ENCODE measurements at regions not wholly inside any gene's neighbourhood (a gene's known extent, or its start where the extent isn't known, plus 50 kb on each side); places are given as distances from the start of the nearest gene placed in this dataset.
"Not testable (repeated sequence)": the region's sequence is repeated elsewhere in the genome, so short reads cannot be mapped to it uniquely, and the experiment has no call there.

GRCh38 chr1:230569201-230569600, 73.1 kb upstream of the COG2 start:
- intact Hi-C loops (cut with DNase I) = no loop called here
- Histone ChIP-seq H3K9me3 (no peaks in the 10 kb centered on the region), H3K36me3 (no peaks in the 10 kb centered on the region), H3K4me3 (no peak overlapping the region), H3K27ac (no peak overlapping the region), H3K4me1 (no peaks in the 10 kb centered on the region), H3K27me3 (no peaks in the 10 kb centered on the region)
- DNase-seq = no peak
- no peak for ATAC-seq
- TF ChIP-seq POLR2A (IDR thresholded peaks at IDR 0.05) (no peak), CTCF (IDR thresholded peaks at IDR 0.05) (no peak)
- 78% methylated on average over 9 of the region's 9 CpGs for WGBS (ENCODE audit: insufficient coverage, low coverage, low lambda C conversion rate, missing lambda C conversion rate)

GRCh38 chr1:230568676-230569075, 73.6 kb upstream of the COG2 start:
- WGBS (ENCODE audit: insufficient coverage, low coverage, low lambda C conversion rate, missing lambda C conversion rate) = 59% methylated on average over 3 of the region's 4 CpGs
- TF ChIP-seq CTCF (IDR thresholded peaks at IDR 0.05) = no peak
- TF ChIP-seq POLR2A (IDR thresholded peaks at IDR 0.05) = no peak
- Histone ChIP-seq H3K36me3 (no peaks in the 10 kb centered on the region), H3K9me3 (no peaks in the 10 kb centered on the region), H3K27me3 (no peaks in the 10 kb centered on the region), H3K27ac (no peak overlapping the region), H3K4me1 (no peaks in the 10 kb centered on the region), H3K4me3 (no peak overlapping the region)
- DNase-seq (no peak), ATAC-seq (no peak)
- intact Hi-C loops (cut with DNase I) = no loop called here

GRCh38 chr1:230568008-230568407, 74.3 kb upstream of the COG2 start:
- no peak overlapping the region for H3K4me3 ChIP-seq
- no peaks in the 10 kb centered on the region for H3K36me3 ChIP-seq
- intact Hi-C loops (cut with DNase I) = no loop called here
- no peak overlapping the region for H3K27ac ChIP-seq
- H3K4me1 ChIP-seq = no peaks in the 10 kb centered on the region
- 66% methylated on average over 8 of the region's 8 CpGs for WGBS (ENCODE audit: insufficient coverage, low coverage, low lambda C conversion rate, missing lambda C conversion rate)
- TF ChIP-seq CTCF (IDR thresholded peaks at IDR 0.05) (no peak), POLR2A (IDR thresholded peaks at IDR 0.05) (no peak)
- H3K9me3 ChIP-seq = no peaks in the 10 kb centered on the region
- DNase-seq (no peak), ATAC-seq (no peak)
- no peaks in the 10 kb centered on the region for H3K27me3 ChIP-seq

GRCh38 chr1:230567221-230567575, 75.1 kb upstream of the COG2 start:
- DNase-seq (no peak), ATAC-seq (no peak)
- Histone ChIP-seq H3K4me3 (no peak overlapping the region), H3K27ac (no peak overlapping the region), H3K27me3 (no peaks in the 10 kb centered on the region), H3K36me3 (no peaks in the 10 kb centered on the region), H3K9me3 (no peaks in the 10 kb centered on the region), H3K4me1 (no peaks in the 10 kb centered on the region)
- intact Hi-C loops (cut with DNase I) = no loop called here
- no peak for TF ChIP-seq POLR2A (IDR thresholded peaks at IDR 0.05)
- TF ChIP-seq CTCF (IDR thresholded peaks at IDR 0.05) = no peak

- H3K27ac ChIP-seq; H3K4me1 ChIP-seq; H3K36me3 ChIP-seq; intact Hi-C loops (cut with DNase I); DNase-seq; H3K9me3 ChIP-seq; H3K27me3 ChIP-seq; ATAC-seq; H3K4me3 ChIP-seq: not testable (repeated sequence)
- WGBS (ENCODE audit: insufficient coverage, low coverage, low lambda C conversion rate, missing lambda C conversion rate) = 49% methylated on average over 3 of the region's 3 CpGs
Observed at GRCh38 chr1:230566532-230567220, 75.6 kb upstream of the COG2 start.
